GM10266 (cell line): ENCODE measurements at regions not wholly inside any gene's neighbourhood (a gene's known extent, or its start where the extent isn't known, plus 50 kb on each side); places are given as distances from the start of the nearest gene placed in this dataset.

Experiments used
- DNase-seq: peaks from one replicate; pipeline ENCODE4 v3.0.0; 2012; ENCODE audit errors: extremely low spot score
- CTCF ChIP-seq: IDR thresholded peaks from 2 replicates; pipeline ENCODE4 v1.5.1; 2012; ENCODE audit warnings: mild to moderate bottlenecking, low read depth; ENCODE audit not compliant: control insufficient read depth, insufficient read depth; ENCODE audit errors: missing control alignments

GRCh38 chr5:28046596-28046995, 1008.2 kb upstream of the CDH9 start:
- no peak for DNase-seq

GRCh38 chr5:28027851-28028250, 989.5 kb upstream of the CDH9 start:
- no peak for TF ChIP-seq CTCF
- no peak for DNase-seq

More at GRCh38 chr5:28046596-28046995, 1008.2 kb upstream of the CDH9 start:
- TF ChIP-seq CTCF: no peak

- no peak for TF ChIP-seq CTCF
- no peak for DNase-seq
Observed at GRCh38 chr5:28017178-28017577, 978.8 kb upstream of the CDH9 start.

- TF ChIP-seq CTCF: peak; percentile 54
- DNase-seq: no peak
Observed at GRCh38 chr5:28014779-28015178, 976.4 kb upstream of the CDH9 start.

GRCh38 chr5:28012538-28012937, 974.2 kb upstream of the CDH9 start:
- TF ChIP-seq CTCF: no peak
- no peak for DNase-seq

GRCh38 chr5:28009576-28009975, 971.2 kb upstream of the CDH9 start:
- no peak for TF ChIP-seq CTCF
- DNase-seq: no peak

GRCh38 chr5:27996665-27997064, 958.3 kb upstream of the CDH9 start:
- DNase-seq: no peak
- no peak for TF ChIP-seq CTCF
